ENCODE measurements at regions not wholly inside any gene's neighbourhood (a gene's known extent, or its start where the extent isn't known, plus 50 kb on each side); places are given as distances from the start of the nearest gene placed in this dataset.

GRCh38 chr18:46282177-46282570 is 178.0 kb downstream of the HAUS1 start:
- Histone ChIP-seq H3K9me1 (ENCODE audit: control insufficient read depth, insufficient read depth, low read length) (no peaks in the 10 kb centered on the region), H3K27me3 (ENCODE audit: control insufficient read depth in 2 of 2, insufficient read depth in 2 of 2, low read length in 2 of 2) (peaks cover 5 to 10% of the 10 kb centered on the region in 2 experiments; a peak in 3 of 5 replicates), H3K36me3 (ENCODE audit: control insufficient read depth, insufficient read depth, low read length) (no peaks in the 10 kb centered on the region), H3K4me2 (ENCODE audit: insufficient read depth, low read length) (no peak overlapping the region), H3K27ac (ENCODE audit: extremely low read depth, low read depth, low read length) (no peak overlapping the region), H3K9ac (ENCODE audit: insufficient read depth in 1 of 2, low read depth in 2 of 2, low read length in 2 of 2) (no peak overlapping the region), H3K9me3 (replicated peaks; ENCODE audit: control insufficient read depth, insufficient read depth, low read depth, low read length) (no peaks in the 10 kb centered on the region), H3K4me3 (no peak overlapping the region), H4K20me1 (replicated peaks; ENCODE audit: control insufficient read depth, insufficient read depth, low read length) (peaks cover 5% of the 10 kb centered on the region), H3K4me1 (replicated peaks in 1 of 2; ENCODE audit: control insufficient read depth in 2 of 2, insufficient read depth in 2 of 2, low read length in 2 of 2) (peaks cover 0 to 9% of the 10 kb centered on the region in 2 experiments; a peak in 1 of 5 replicates), H2AFZ (ENCODE audit: low read depth, low read length) (no peak overlapping the region), H3K79me2 (ENCODE audit: control insufficient read depth, insufficient read depth, low read length) (no peaks in the 10 kb centered on the region)
- in situ Hi-C loops (cut with MboI) (loop anchor here (10.0 to 25.0 kb wide), 2 partner anchors 205 to 373 kb away; partner anchors contain the start of gene LOXHD1), intact Hi-C loops (cut with micrococcal nuclease) (loop anchor here (5.0 kb wide), 1 partner anchor 110 kb away; no protein-coding TSS in a partner anchor)
- POLR2A ChIA-PET = interaction anchor here (0.8 kb wide), 1 partner anchor 22 kb away, joined by 3 read pairs; no protein-coding TSS in a partner anchor
- WGBS (ENCODE audit: insufficient coverage, low coverage, missing lambda C conversion rate) = 15% methylated on average over 7 of the region's 7 CpGs
- DNase-seq (ENCODE audit: extremely low read depth in 1 of 4, low spot score in 3 of 4) (no peak), ATAC-seq (no peak), FAIRE-seq (no peak)
- TF ChIP-seq IRF2 (CRISPR knock-in tag; IDR thresholded peaks at IDR 0.05) (no peak), ZNF24 (IDR thresholded peaks at IDR 0.05) (no peak), PML (IDR thresholded peaks at IDR 0.05; ENCODE audit: low read length) (no peak), ZC3H8 (IDR thresholded peaks at IDR 0.05) (no peak), ZNF592 (IDR thresholded peaks at IDR 0.05) (no peak)
- CTCF ChIA-PET (ENCODE audit: low intra/inter-chr PET ratio) = interaction anchor here (1.0 to 1.6 kb wide), 2 partner anchors 134 to 198 kb away, joined by 3 to 9 read pairs; no protein-coding TSS in a partner anchor
- no TSS peak for BruUV-seq (replicated peaks)
